Endodermal cell (in vitro differentiated cells): ENCODE measurements at regions not wholly inside any gene's neighbourhood (a gene's known extent, or its start where the extent isn't known, plus 50 kb on each side); places are given as distances from the start of the nearest gene placed in this dataset.
A peak's percentile ranks its signal among the peaks of the same experiment; 100 is the strongest.

Experiments
- DNase-seq: peaks from one replicate; pipeline ENCODE4 v3.0.0-alpha.2; 2017
- H3K27ac ChIP-seq: 2 replicates; pipeline ENCODE4 v1.5.1; 2013; ENCODE audit warnings: mild to moderate bottlenecking, low read depth, low read length, moderate library complexity
- H3K27me3 ChIP-seq: 2 replicates; pipeline ENCODE4 v1.6.1; 2013; ENCODE audit warnings: mild to moderate bottlenecking, low read length, moderate library complexity; ENCODE audit not compliant: insufficient read depth, control insufficient read depth, poor library complexity, severe bottlenecking
- H3K36me3 ChIP-seq: 2 replicates; pipeline ENCODE4 v1.7.0; 2013; ENCODE audit warnings: mild to moderate bottlenecking, low read length, moderate library complexity; ENCODE audit not compliant: control insufficient read depth, insufficient read depth
- H3K4me1 ChIP-seq: one replicate; pipeline ENCODE4 v1.7.0; 2013; ENCODE audit warnings: low read length; ENCODE audit not compliant: control insufficient read depth, insufficient read depth
- H3K4me3 ChIP-seq: 2 replicates; pipeline ENCODE4 v1.5.1; 2013; ENCODE audit warnings: mild to moderate bottlenecking, low read length, moderate library complexity
- H3K9ac ChIP-seq: 2 replicates; pipeline ENCODE4 v1.6.1; 2013; ENCODE audit warnings: mild to moderate bottlenecking, low read length, moderate library complexity; ENCODE audit not compliant: poor library complexity, severe bottlenecking; ENCODE audit errors: extremely low read depth
- H3K9me3 ChIP-seq: 2 replicates; pipeline ENCODE4 v1.6.1; 2013; ENCODE audit warnings: mild to moderate bottlenecking, low read length, moderate library complexity; ENCODE audit not compliant: control insufficient read depth
- H3K27ac Mint-ChIP-seq: 2 replicates; pipeline ENCODE4 v1.8.0; 2020; ENCODE audit warnings: mixed read lengths
- H3K27me3 Mint-ChIP-seq: 2 replicates; pipeline ENCODE4 v1.8.0; 2021; ENCODE audit warnings: mild to moderate bottlenecking, mixed read lengths; ENCODE audit not compliant: insufficient read depth
- H3K36me3 Mint-ChIP-seq: 2 replicates; pipeline ENCODE4 v1.8.0; 2020; ENCODE audit warnings: low read depth, mixed read lengths
- H3K4me1 Mint-ChIP-seq: 2 replicates; pipeline ENCODE4 v1.8.0; 2020; ENCODE audit warnings: mixed read lengths
- H3K4me3 Mint-ChIP-seq: 2 replicates; pipeline ENCODE4 v1.8.0; 2020; ENCODE audit warnings: mild to moderate bottlenecking, moderate library complexity, mixed read lengths
- H3K9me3 Mint-ChIP-seq: 2 replicates; pipeline ENCODE4 v1.8.0; 2020; ENCODE audit warnings: mild to moderate bottlenecking, mixed read lengths
- WGBS, 2 experiments: methylation state at CpG; one replicate each; pipeline versions ENCODE4 v1.1.5 to v1.1.7; 2013; ENCODE audit warnings: missing lambda C conversion rate in 2 of 2, mixed read lengths in 1 of 2; ENCODE audit not compliant: insufficient coverage in 1 of 2, insufficient read length in 1 of 2; 5-methylcytosine and 5-hydroxymethylcytosine counted together
- TF ChIP-seq, protein P1 (sequence below): fragments of 200-600 bp; sonication (generic); conservative IDR thresholded peaks from 2 replicates; pipeline ENCODE4 v1.5.0; 2021; ENCODE audit warnings: antibody characterized with exemption, mild to moderate bottlenecking

GRCh38 chrX:1097328-1097727 is 115.1 kb downstream of the CRLF2 start:
- WGBS, 2 experiments: 84 to 100% methylated on average over 1 of the region's 1 CpG
- no peaks in the 10 kb centered on the region for H3K36me3 ChIP-seq
- H3K27me3 ChIP-seq: peaks cover 8% of the 10 kb centered on the region
- Mint-ChIP-seq H3K36me3 (no peaks in the 10 kb centered on the region), H3K4me1 (no peaks in the 10 kb centered on the region), H3K9me3 (peaks cover 20% of the 10 kb centered on the region), H3K27ac (no peak overlapping the region), H3K27me3 (peaks cover 20% of the 10 kb centered on the region), H3K4me3 (no peak overlapping the region)
- peaks cover 11% of the 10 kb centered on the region for H3K9me3 ChIP-seq
- no peak overlapping the region for H3K4me3 ChIP-seq
- no peak for DNase-seq
- H3K4me1 ChIP-seq: no peaks in the 10 kb centered on the region
- no peak overlapping the region for H3K9ac ChIP-seq
- H3K27ac ChIP-seq: no peak overlapping the region
- TF ChIP-seq, protein P1, sequence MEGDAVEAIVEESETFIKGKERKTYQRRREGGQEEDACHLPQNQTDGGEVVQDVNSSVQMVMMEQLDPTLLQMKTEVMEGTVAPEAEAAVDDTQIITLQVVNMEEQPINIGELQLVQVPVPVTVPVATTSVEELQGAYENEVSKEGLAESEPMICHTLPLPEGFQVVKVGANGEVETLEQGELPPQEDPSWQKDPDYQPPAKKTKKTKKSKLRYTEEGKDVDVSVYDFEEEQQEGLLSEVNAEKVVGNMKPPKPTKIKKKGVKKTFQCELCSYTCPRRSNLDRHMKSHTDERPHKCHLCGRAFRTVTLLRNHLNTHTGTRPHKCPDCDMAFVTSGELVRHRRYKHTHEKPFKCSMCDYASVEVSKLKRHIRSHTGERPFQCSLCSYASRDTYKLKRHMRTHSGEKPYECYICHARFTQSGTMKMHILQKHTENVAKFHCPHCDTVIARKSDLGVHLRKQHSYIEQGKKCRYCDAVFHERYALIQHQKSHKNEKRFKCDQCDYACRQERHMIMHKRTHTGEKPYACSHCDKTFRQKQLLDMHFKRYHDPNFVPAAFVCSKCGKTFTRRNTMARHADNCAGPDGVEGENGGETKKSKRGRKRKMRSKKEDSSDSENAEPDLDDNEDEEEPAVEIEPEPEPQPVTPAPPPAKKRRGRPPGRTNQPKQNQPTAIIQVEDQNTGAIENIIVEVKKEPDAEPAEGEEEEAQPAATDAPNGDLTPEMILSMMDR: no peak

GRCh38 chrX:1094566-1095333 is 117.7 kb downstream of the CRLF2 start:
- no peaks in the 10 kb centered on the region for H3K36me3 ChIP-seq
- DNase-seq: peak; percentile 20
- H3K4me3 Mint-ChIP-seq: no peak overlapping the region
- no peaks in the 10 kb centered on the region for H3K36me3 Mint-ChIP-seq
- TF ChIP-seq, protein P1: no peak
- H3K4me1 Mint-ChIP-seq: no peaks in the 10 kb centered on the region
- H3K27ac Mint-ChIP-seq: no peak overlapping the region
- H3K27me3 ChIP-seq: peaks cover under 1% of the 10 kb centered on the region
- H3K9me3 Mint-ChIP-seq: peaks cover 20% of the 10 kb centered on the region
- peaks cover 11% of the 10 kb centered on the region for H3K27me3 Mint-ChIP-seq
- peak overlapping the region; percentile 61 for H3K27ac ChIP-seq
- no peaks in the 10 kb centered on the region for H3K4me1 ChIP-seq
- WGBS, 2 experiments: 94% methylated on average over 12 to 17 of the region's 17 CpGs
- peaks cover 11% of the 10 kb centered on the region for H3K9me3 ChIP-seq
- no peak overlapping the region for H3K9ac ChIP-seq
- H3K4me3 ChIP-seq: no peak overlapping the region

- Histone ChIP-seq H3K27me3 (no peaks in the 10 kb centered on the region), H3K9me3 (peaks cover 11% of the 10 kb centered on the region), H3K36me3 (no peaks in the 10 kb centered on the region), H3K9ac (no peak overlapping the region), H3K4me1 (no peaks in the 10 kb centered on the region), H3K27ac (peak overlapping the region; percentile 61), H3K4me3 (no peak overlapping the region)
- Mint-ChIP-seq H3K27ac (no peak overlapping the region), H3K27me3 (peaks cover 3% of the 10 kb centered on the region), H3K4me3 (no peak overlapping the region), H3K4me1 (no peaks in the 10 kb centered on the region), H3K9me3 (peaks cover 20% of the 10 kb centered on the region), H3K36me3 (no peaks in the 10 kb centered on the region)
- TF ChIP-seq, protein P1: no peak
- WGBS, 2 experiments: 90 to 91% methylated on average over 18 to 26 of the region's 26 CpGs
- DNase-seq: no peak
These were observed 118.6 kb downstream of the CRLF2 start for GRCh38 chrX:1093586-1094421.
